Progenitor cell of endocrine pancreas (in vitro differentiated cells): ENCODE measurements at regions not wholly inside any gene's neighbourhood (a gene's known extent, or its start where the extent isn't known, plus 50 kb on each side); places are given as distances from the start of the nearest gene placed in this dataset.
"Not testable (repeated sequence)": the region's sequence is repeated elsewhere in the genome, so short reads cannot be mapped to it uniquely, and the experiment has no call there.

ENCODE experiments used
- DNase-seq: peaks from one replicate; pipeline ENCODE4 v3.0.0; 2021; ENCODE audit warnings: low spot score; ENCODE audit not compliant: unreplicated experiment
- H3K27ac Mint-ChIP-seq: 2 replicates; pipeline ENCODE4 v1.8.0; 2021; ENCODE audit warnings: mild to moderate bottlenecking, moderate library complexity, mixed read lengths
- H3K27me3 Mint-ChIP-seq: 2 replicates; pipeline ENCODE4 v1.8.0; 2021; ENCODE audit warnings: mixed read lengths
- H3K36me3 Mint-ChIP-seq: 2 replicates; pipeline ENCODE4 v1.8.0; 2022; ENCODE audit warnings: mixed read lengths; ENCODE audit not compliant: insufficient read depth
- H3K4me1 Mint-ChIP-seq: 2 replicates; pipeline ENCODE4 v1.8.0; 2021; ENCODE audit warnings: low read depth, mixed read lengths
- H3K4me3 Mint-ChIP-seq: 2 replicates; pipeline ENCODE4 v1.8.0; 2021; ENCODE audit warnings: low read depth, mild to moderate bottlenecking, moderate library complexity, mixed read lengths
- H3K9me3 Mint-ChIP-seq: 2 replicates; pipeline ENCODE4 v1.8.0; 2021; ENCODE audit warnings: low read depth, mixed read lengths
- CTCF ChIP-seq: fragments of 200-600 bp; sonication (generic); IDR thresholded peaks from one replicate; pipeline ENCODE4 v1.5.0; 2021; ENCODE audit warnings: antibody characterized with exemption, mild to moderate bottlenecking; ENCODE audit not compliant: unreplicated experiment

- no peak overlapping the region for H3K4me3 Mint-ChIP-seq
- H3K4me1 Mint-ChIP-seq: peaks cover 21% of the 10 kb centered on the region
- no peak for DNase-seq
- H3K27me3 Mint-ChIP-seq: no peaks in the 10 kb centered on the region
- no peaks in the 10 kb centered on the region for H3K36me3 Mint-ChIP-seq
- H3K9me3 Mint-ChIP-seq: peaks cover 6% of the 10 kb centered on the region
- no peak for TF ChIP-seq CTCF
- H3K27ac Mint-ChIP-seq: peak overlapping the region; percentile 58
Measured at GRCh38 chr13:110983241-110983640, 68.4 kb upstream of the ANKRD10 start.

- Mint-ChIP-seq H3K27me3 (no peaks in the 10 kb centered on the region), H3K4me3 (peak overlapping the region; percentile 14), H3K9me3 (peaks cover 6% of the 10 kb centered on the region), H3K4me1 (peaks cover 21% of the 10 kb centered on the region), H3K36me3 (no peaks in the 10 kb centered on the region), H3K27ac (peak overlapping the region; percentile 4)
- no peak for TF ChIP-seq CTCF
- DNase-seq: no peak
Measured at GRCh38 chr13:110981379-110981778, 66.5 kb upstream of the ANKRD10 start.

GRCh38 chr13:110980921-110981320 lies 66.1 kb upstream of the ANKRD10 start:
- Mint-ChIP-seq H3K36me3 (no peaks in the 10 kb centered on the region), H3K4me3 (no peak overlapping the region), H3K27ac (no peak overlapping the region), H3K4me1 (peaks cover 21% of the 10 kb centered on the region), H3K27me3 (no peaks in the 10 kb centered on the region), H3K9me3 (peaks cover 6% of the 10 kb centered on the region)
- DNase-seq: no peak
- TF ChIP-seq CTCF: no peak

GRCh38 chr13:110979149-110979548 lies 64.3 kb upstream of the ANKRD10 start:
- H3K27me3 Mint-ChIP-seq, H3K36me3 Mint-ChIP-seq, H3K27ac Mint-ChIP-seq, DNase-seq, H3K4me3 Mint-ChIP-seq: not testable (repeated sequence)
- Mint-ChIP-seq H3K9me3 (peaks cover 10% of the 10 kb centered on the region), H3K4me1 (peaks cover 19% of the 10 kb centered on the region)

GRCh38 chr13:110978390-110978789 lies 63.5 kb upstream of the ANKRD10 start:
- Mint-ChIP-seq H3K27me3 (no peaks in the 10 kb centered on the region), H3K9me3 (peaks cover 13% of the 10 kb centered on the region), H3K4me3 (no peak overlapping the region), H3K27ac (no peak overlapping the region), H3K4me1 (peaks cover 15% of the 10 kb centered on the region), H3K36me3 (no peaks in the 10 kb centered on the region)
- no peak for TF ChIP-seq CTCF
- DNase-seq: no peak

- H3K36me3 Mint-ChIP-seq: no peaks in the 10 kb centered on the region
- H3K4me3 Mint-ChIP-seq: no peak overlapping the region
- TF ChIP-seq CTCF: no peak
- peaks cover 9% of the 10 kb centered on the region for H3K4me1 Mint-ChIP-seq
- peaks cover 20% of the 10 kb centered on the region for H3K9me3 Mint-ChIP-seq
- no peak overlapping the region for H3K27ac Mint-ChIP-seq
- no peaks in the 10 kb centered on the region for H3K27me3 Mint-ChIP-seq
- DNase-seq: no peak
Measured at GRCh38 chr13:110976785-110977184, 61.9 kb upstream of the ANKRD10 start.
